Gastrocnemius medialis (tissue), 4 donors: ENCODE measurements at regions not wholly inside any gene's neighbourhood (a gene's known extent, or its start where the extent isn't known, plus 50 kb on each side); places are given as distances from the start of the nearest gene placed in this dataset.

ENCODE experiments used
- ATAC-seq, 2 donors: fragments of 150-250 bp; one replicate each; pipeline ENCODE4 v1.9.1; 2016
- DNase-seq, 2 donors: peaks; one replicate each; pipeline ENCODE4 v3.0.0-alpha.2; 2019
- H3K27ac ChIP-seq, 4 donors: fragments of 200-600 bp; sonication (generic); 1 replicate in 1 of 4; 2 replicates in 3 of 4; pipeline ENCODE4 v1.5.1; 2016 to 2018; ENCODE audit warnings: mild to moderate bottlenecking in 2 of 4, moderate library complexity in 1 of 4
- H3K27me3 ChIP-seq, 3 donors: fragments of 200-600 bp; sonication (generic) in 2 of 3; 1 replicate in 1 of 3; 2 replicates in 2 of 3; pipeline versions ENCODE4 v1.5.1 to v1.6.0; 2016 to 2019; ENCODE audit warnings: mild to moderate bottlenecking in 1 of 3, moderate library complexity in 1 of 3
- H3K36me3 ChIP-seq, 2 donors: fragments of 200-600 bp; sonication (generic) in 1 of 2; one replicate each; pipeline ENCODE4 v1.5.1; 2017 to 2018
- H3K4me1 ChIP-seq, 2 donors: fragments of 200-600 bp; sonication (generic) in 1 of 2; one replicate each; pipeline ENCODE4 v1.5.1; 2016 to 2017; ENCODE audit warnings: mild to moderate bottlenecking in 2 of 2
- H3K4me3 ChIP-seq, 4 donors: fragments of 200-600 bp; sonication (generic) in 3 of 4; 1 replicate in 1 of 4; 2 replicates in 3 of 4; pipeline ENCODE4 v1.5.1; 2016 to 2019; ENCODE audit warnings: mild to moderate bottlenecking in 2 of 4
- H3K9me3 ChIP-seq, 3 donors: fragments of 200-600 bp; sonication (generic) in 2 of 3; 1 replicate in 1 of 3; 2 replicates in 2 of 3; pipeline ENCODE4 v1.5.1; 2016 to 2019
- POLR2A ChIP-seq, 2 donors: fragments of 450-650 bp; IDR thresholded peaks; one replicate each; pipeline ENCODE4 v1.6.1; 2017; ENCODE audit warnings: antibody characterized with exemption in 2 of 2, mild to moderate bottlenecking in 2 of 2, moderate library complexity in 2 of 2
- in situ Hi-C, 4 donors: fragments of 200-750 bp; cut with MboI; loops; one replicate each; pipeline versions ENCODE4 v1.15.0 to v1.8.0; 2017; ENCODE audit warnings: low sequenced_read_pairs in 4 of 4
- intact Hi-C: fragments of 100-400 bp; cut with DNase I; formaldehyde crosslinking; loops from one replicate; pipeline ENCODE4 v1.15.1; 2023; ENCODE audit warnings: low total_unique reads
- TF ChIP-seq, protein P1 (sequence below), 5 experiments: fragments of 450-650 bp in 3 of 5; fragments of 200-600 bp in 2 of 5; sonication (generic) in 2 of 5; IDR thresholded peaks in 4 of 5; conservative IDR thresholded peaks in 1 of 5; 1 replicate in 4 of 5; 2 replicates in 1 of 5; pipeline ENCODE4 v1.5.1; 2016 to 2019; ENCODE audit warnings: antibody characterized with exemption in 5 of 5, mild to moderate bottlenecking in 3 of 5, moderate library complexity in 3 of 5

DNA sequence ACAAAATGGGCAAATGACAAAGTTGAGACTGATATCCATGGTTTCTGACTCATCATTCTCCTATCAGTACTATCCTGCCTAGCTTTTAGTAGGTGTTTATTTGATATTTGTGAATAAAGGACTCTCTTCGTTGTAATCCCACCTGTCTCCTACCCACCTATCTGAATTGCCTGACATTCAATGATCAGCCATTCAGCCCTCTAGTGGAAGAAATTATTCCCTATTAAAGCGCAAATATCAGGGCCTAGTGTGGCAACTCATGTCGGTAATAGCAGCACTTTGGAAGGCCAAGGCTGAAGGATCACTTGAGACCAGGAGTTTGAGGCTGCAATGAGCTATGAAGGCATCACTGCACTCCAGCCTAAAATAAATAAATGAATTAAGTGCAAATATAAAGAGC lies 195.7 kb upstream of the SETMAR start:
- no peak for ATAC-seq
- H3K4me1 ChIP-seq = no peaks in the 10 kb centered on the region
- no peaks in the 10 kb centered on the region for H3K36me3 ChIP-seq
- intact Hi-C loops = no loop called here
- no peak overlapping the region for H3K27ac ChIP-seq
- H3K4me3 ChIP-seq = no peak overlapping the region
- in situ Hi-C loops = no loop called here
- TF ChIP-seq, protein P1, sequence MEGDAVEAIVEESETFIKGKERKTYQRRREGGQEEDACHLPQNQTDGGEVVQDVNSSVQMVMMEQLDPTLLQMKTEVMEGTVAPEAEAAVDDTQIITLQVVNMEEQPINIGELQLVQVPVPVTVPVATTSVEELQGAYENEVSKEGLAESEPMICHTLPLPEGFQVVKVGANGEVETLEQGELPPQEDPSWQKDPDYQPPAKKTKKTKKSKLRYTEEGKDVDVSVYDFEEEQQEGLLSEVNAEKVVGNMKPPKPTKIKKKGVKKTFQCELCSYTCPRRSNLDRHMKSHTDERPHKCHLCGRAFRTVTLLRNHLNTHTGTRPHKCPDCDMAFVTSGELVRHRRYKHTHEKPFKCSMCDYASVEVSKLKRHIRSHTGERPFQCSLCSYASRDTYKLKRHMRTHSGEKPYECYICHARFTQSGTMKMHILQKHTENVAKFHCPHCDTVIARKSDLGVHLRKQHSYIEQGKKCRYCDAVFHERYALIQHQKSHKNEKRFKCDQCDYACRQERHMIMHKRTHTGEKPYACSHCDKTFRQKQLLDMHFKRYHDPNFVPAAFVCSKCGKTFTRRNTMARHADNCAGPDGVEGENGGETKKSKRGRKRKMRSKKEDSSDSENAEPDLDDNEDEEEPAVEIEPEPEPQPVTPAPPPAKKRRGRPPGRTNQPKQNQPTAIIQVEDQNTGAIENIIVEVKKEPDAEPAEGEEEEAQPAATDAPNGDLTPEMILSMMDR (IDR thresholded peaks at IDR 0.05 in 4 of 5, conservative IDR thresholded peaks at IDR 0.05 in 1 of 5) = no peak
- TF ChIP-seq POLR2A (IDR thresholded peaks at IDR 0.05) = no peak
- no peaks in the 10 kb centered on the region for H3K27me3 ChIP-seq
- no peaks in the 10 kb centered on the region for H3K9me3 ChIP-seq
- DNase-seq = no peak

GRCh38 chr3:4113811-4114522 lies 189.2 kb upstream of the SETMAR start:
- TF ChIP-seq, protein P1 (IDR thresholded peaks at IDR 0.05 in 4 of 5, conservative IDR thresholded peaks at IDR 0.05 in 1 of 5) = no peak
- no peak for TF ChIP-seq POLR2A (IDR thresholded peaks at IDR 0.05)
- ATAC-seq (no peak), DNase-seq (no peak)
- Histone ChIP-seq H3K36me3 (no peaks in the 10 kb centered on the region), H3K4me1 (no peaks in the 10 kb centered on the region), H3K27me3 (no peaks in the 10 kb centered on the region), H3K9me3 (no peaks in the 10 kb centered on the region), H3K27ac (no peak overlapping the region), H3K4me3 (no peak overlapping the region)
- in situ Hi-C loops (no loop called here), intact Hi-C loops (no loop called here)

DNA sequence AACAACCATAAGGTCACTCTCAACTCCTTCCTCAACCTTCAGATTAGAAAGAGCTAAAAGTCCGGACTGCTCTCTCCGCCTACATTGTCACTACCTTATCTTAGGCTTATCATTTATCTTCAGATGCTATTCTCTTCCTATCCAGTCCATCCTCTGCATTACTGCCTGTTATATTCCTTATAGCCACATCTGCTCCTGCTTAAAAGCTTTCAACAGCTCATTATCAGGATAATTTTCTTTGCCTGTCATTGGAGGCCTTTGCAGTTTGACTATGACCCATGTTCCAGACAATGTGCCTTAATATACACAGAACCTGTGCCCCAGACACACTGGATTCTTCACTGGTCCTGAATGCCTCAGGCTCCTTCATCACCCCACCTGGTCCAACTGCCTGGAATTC lies 184.1 kb upstream of the SETMAR start:
- TF ChIP-seq, protein P1 (IDR thresholded peaks at IDR 0.05 in 4 of 5, conservative IDR thresholded peaks at IDR 0.05 in 1 of 5) = no peak
- no peak for TF ChIP-seq POLR2A (IDR thresholded peaks at IDR 0.05)
- Histone ChIP-seq H3K27ac (no peak overlapping the region), H3K9me3 (no peaks in the 10 kb centered on the region), H3K4me1 (no peaks in the 10 kb centered on the region), H3K27me3 (no peaks in the 10 kb centered on the region), H3K36me3 (no peaks in the 10 kb centered on the region), H3K4me3 (no peak overlapping the region)
- no peak for DNase-seq
- in situ Hi-C loops = no loop called here
- no peak for ATAC-seq
- intact Hi-C loops = no loop called here

DNA sequence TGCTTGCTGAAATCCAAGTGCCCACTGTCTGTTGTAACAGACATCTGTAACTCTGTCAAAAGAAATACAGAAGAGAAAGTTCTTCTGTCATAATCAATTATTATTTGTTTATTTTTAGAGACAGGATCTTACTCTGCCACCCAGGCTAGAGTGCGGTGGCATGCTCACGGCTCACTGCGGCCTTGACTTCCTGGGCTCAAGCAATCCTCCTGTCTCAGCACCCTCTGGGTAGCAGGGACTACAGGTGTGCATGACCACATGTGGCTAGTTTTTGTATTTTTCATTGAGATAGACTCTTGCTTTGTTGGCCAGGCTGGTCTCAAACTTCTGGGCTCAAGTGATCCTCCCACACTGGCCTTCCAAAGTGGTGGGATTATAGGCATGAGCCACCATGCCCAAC lies 177.6 kb upstream of the SETMAR start:
- H3K4me3 ChIP-seq = no peak overlapping the region
- H3K4me1 ChIP-seq = no peaks in the 10 kb centered on the region
- intact Hi-C loops = no loop called here
- no peaks in the 10 kb centered on the region for H3K9me3 ChIP-seq
- TF ChIP-seq, protein P1 (IDR thresholded peaks at IDR 0.05 in 4 of 5, conservative IDR thresholded peaks at IDR 0.05 in 1 of 5) = no peak
- no peak for TF ChIP-seq POLR2A (IDR thresholded peaks at IDR 0.05)
- in situ Hi-C loops = no loop called here
- DNase-seq (no peak), ATAC-seq (no peak)
- H3K36me3 ChIP-seq = no peaks in the 10 kb centered on the region
- no peaks in the 10 kb centered on the region for H3K27me3 ChIP-seq
- no peak overlapping the region for H3K27ac ChIP-seq
